H1 (cell line): ENCODE measurements at regions not wholly inside any gene's neighbourhood (a gene's known extent, or its start where the extent isn't known, plus 50 kb on each side); places are given as distances from the start of the nearest gene placed in this dataset.

ENCODE experiments used
- CTCF ChIA-PET: fragments of 300-600 bp; sonication (Branson Sonifier 250); formaldehyde crosslinking; loops from one replicate; lab custom pipeline; 2021; ENCODE audit not compliant: partially characterized antibody; lab: Charles Lee
- POLR2A ChIA-PET: fragments of 300-600 bp; sonication (Branson Sonifier 250); formaldehyde crosslinking; loops from one replicate; lab custom pipeline; 2021; ENCODE audit warnings: inconsistent platforms; ENCODE audit not compliant: partially characterized antibody; lab: Charles Lee
- DNase-seq, 2 experiments: peaks; one replicate each; pipeline versions ENCODE4 v3.0.0 to v3.0.0-alpha.2; 2010 to 2022; ENCODE audit warnings: low spot score in 2 of 2, low read depth in 1 of 2, mixed read lengths in 1 of 2
- FAIRE-seq: peaks from 2 replicates; lab custom pipeline; 2011; peaks lifted over from hg19 to GRCh38; lab: Jason Lieb, UNC
- H2AFZ ChIP-seq: 2 replicates; pipeline ENCODE4 v1.8.1; 2012; ENCODE audit warnings: low read length, inconsistent platforms
- H2AK5ac ChIP-seq: 2 replicates; pipeline ENCODE4 v1.6.1; 2013; ENCODE audit warnings: low read depth, low read length
- H2BK120ac ChIP-seq: replicated peaks from 2 replicates; pipeline ENCODE3; 2013; ENCODE audit warnings: low read depth, low read length, inconsistent platforms
- H2BK12ac ChIP-seq: 2 replicates; pipeline ENCODE4 v1.6.1; 2013; ENCODE audit warnings: low read depth, low read length
- H2BK15ac ChIP-seq: 2 replicates; pipeline ENCODE4 v1.6.1; 2013; ENCODE audit warnings: low read length
- H2BK20ac ChIP-seq: 2 replicates; pipeline ENCODE4 v1.6.1; 2013; ENCODE audit warnings: low read length
- H2BK5ac ChIP-seq: 2 replicates; pipeline ENCODE4 v1.6.1; 2013; ENCODE audit warnings: low read depth, low read length
- H3K14ac ChIP-seq: 2 replicates; pipeline ENCODE4 v1.6.1; 2013; ENCODE audit warnings: inconsistent platforms; ENCODE audit not compliant: insufficient read length
- H3K18ac ChIP-seq: 2 replicates; pipeline ENCODE4 v1.6.1; 2013; ENCODE audit warnings: low read length; ENCODE audit errors: extremely low read depth
- H3K23ac ChIP-seq: 2 replicates; pipeline ENCODE4 v1.6.1; 2013; ENCODE audit warnings: inconsistent platforms; ENCODE audit not compliant: insufficient read length
- H3K23me2 ChIP-seq: 2 replicates; pipeline ENCODE4 v1.6.1; 2013; ENCODE audit warnings: low read depth, low read length
- H3K27ac ChIP-seq: 2 replicates; pipeline ENCODE4 v1.6.1; 2011; ENCODE audit warnings: low read depth, low read length, inconsistent platforms
- H3K27me3 ChIP-seq, 4 experiments: replicated peaks in 1 of 4; 1 replicate in 1 of 4; 2 replicates in 3 of 4; pipeline versions ENCODE4 v1.6.1 to v1.8.1; 2011 to 2013; ENCODE audit warnings: low read length in 3 of 4, mild to moderate bottlenecking in 3 of 4, inconsistent platforms in 2 of 4, mixed read lengths in 2 of 4, moderate library complexity in 1 of 4; ENCODE audit not compliant: control insufficient read depth in 3 of 4, insufficient read depth in 3 of 4; ENCODE audit errors: extremely low read depth in 1 of 4
- H3K36me3 ChIP-seq, 4 experiments: 2 replicates each; pipeline versions ENCODE4 v1.6.1 to v1.8.1; 2011 to 2013; ENCODE audit warnings: mild to moderate bottlenecking in 4 of 4, low read length in 3 of 4, moderate library complexity in 2 of 4, control low read depth in 1 of 4, inconsistent platforms in 1 of 4; ENCODE audit not compliant: insufficient read depth in 4 of 4, control insufficient read depth in 2 of 4
- H3K4ac ChIP-seq: replicated peaks from 2 replicates; pipeline ENCODE3; 2013; ENCODE audit warnings: low read length, low read depth, mixed read lengths, inconsistent platforms; ENCODE audit not compliant: insufficient read length
- H3K4me1 ChIP-seq, 4 experiments: replicated peaks in 1 of 4; 1 replicate in 1 of 4; 2 replicates in 3 of 4; pipeline versions ENCODE4 v1.6.1 to v1.8.1; 2011 to 2013; ENCODE audit warnings: low read length in 3 of 4, inconsistent platforms in 2 of 4, mixed read lengths in 1 of 4; ENCODE audit not compliant: insufficient read depth in 4 of 4, control insufficient read depth in 3 of 4
- H3K4me2 ChIP-seq, 2 experiments: 2 replicates each; pipeline versions ENCODE4 v1.6.1 to v1.8.1; 2011 to 2013; ENCODE audit warnings: low read depth in 2 of 2, low read length in 2 of 2, control low read depth in 1 of 2, inconsistent platforms in 1 of 2, mild to moderate bottlenecking in 1 of 2; ENCODE audit not compliant: insufficient read depth in 1 of 2
- H3K4me3 ChIP-seq, 4 experiments: fragments of 200-600, 300-600 bp in 1 of 4; sonication (generic), shearing (Covaris generic), sonication (Bioruptor Twin) in 1 of 4; 2 replicates each; pipeline versions ENCODE4 v1.5.1 to v1.8.1; 2011 to 2016; ENCODE audit warnings: low read length in 4 of 4, low read depth in 3 of 4, control low read depth in 2 of 4, inconsistent platforms in 2 of 4, mild to moderate bottlenecking in 2 of 4, mixed read lengths in 1 of 4, moderate library complexity in 1 of 4; ENCODE audit not compliant: insufficient read depth in 2 of 4; ENCODE audit errors: extremely low read depth in 1 of 4
- H3K56ac ChIP-seq: replicated peaks from 2 replicates; pipeline ENCODE3; 2013; ENCODE audit warnings: low read depth, mild to moderate bottlenecking, mixed read lengths, low read length, inconsistent platforms; ENCODE audit not compliant: insufficient read length
- H3K79me1 ChIP-seq: 2 replicates; pipeline ENCODE4 v1.6.1; 2013; ENCODE audit warnings: low read depth, low read length, control low read depth
- H3K79me2 ChIP-seq, 2 experiments: 2 replicates each; pipeline versions ENCODE4 v1.6.1 to v1.8.1; 2012 to 2013; ENCODE audit warnings: low read length in 2 of 2, mild to moderate bottlenecking in 2 of 2, inconsistent platforms in 1 of 2; ENCODE audit not compliant: insufficient read depth in 2 of 2, control insufficient read depth in 1 of 2
- H3K9ac ChIP-seq, 4 experiments: replicated peaks in 1 of 4; 1 replicate in 1 of 4; 2 replicates in 3 of 4; pipeline versions ENCODE4 v1.6.1 to v1.8.1; 2011 to 2013; ENCODE audit warnings: low read depth in 3 of 4, low read length in 3 of 4, control low read depth in 2 of 4, mild to moderate bottlenecking in 2 of 4, moderate library complexity in 2 of 4, inconsistent platforms in 1 of 4; ENCODE audit errors: extremely low read depth in 1 of 4
- H3K9me3 ChIP-seq, 2 experiments: 2 replicates each; pipeline versions ENCODE4 v1.6.1 to v1.8.1; 2012 to 2013; ENCODE audit warnings: mild to moderate bottlenecking in 2 of 2, moderate library complexity in 2 of 2, control low read depth in 1 of 2, inconsistent platforms in 1 of 2, low read depth in 1 of 2, low read length in 1 of 2, mixed read lengths in 1 of 2; ENCODE audit not compliant: insufficient read depth in 2 of 2
- H4K20me1 ChIP-seq, 2 experiments: replicated peaks in 1 of 2; 2 replicates each; pipeline versions ENCODE3 to v1.8.1; 2011 to 2013; ENCODE audit warnings: inconsistent platforms in 2 of 2, low read length in 2 of 2, mild to moderate bottlenecking in 1 of 2; ENCODE audit not compliant: insufficient read depth in 2 of 2, control insufficient read depth in 1 of 2
- H4K5ac ChIP-seq: 2 replicates; pipeline ENCODE4 v1.6.1; 2013; ENCODE audit warnings: low read length, low read depth, mixed read lengths, inconsistent platforms; ENCODE audit not compliant: insufficient read length
- H4K8ac ChIP-seq: 2 replicates; pipeline ENCODE4 v1.8.0; 2013; ENCODE audit warnings: mild to moderate bottlenecking, moderate library complexity, low read length, inconsistent platforms; ENCODE audit not compliant: insufficient read depth; ENCODE audit errors: extremely low read depth
- H4K91ac ChIP-seq: replicated peaks from 2 replicates; pipeline ENCODE3; 2013; ENCODE audit warnings: low read length, mixed read lengths, inconsistent platforms; ENCODE audit not compliant: insufficient read length
- CBX5 ChIP-seq: fragments of 300-800, 300-1000 bp; sonication (generic); IDR thresholded peaks from 2 replicates; pipeline ENCODE4 v1.7.1; 2016; ENCODE audit warnings: antibody characterized with exemption, low read length, low read depth
- CHD1 ChIP-seq: IDR thresholded peaks from 2 replicates; pipeline ENCODE4 v1.6.1; 2012; ENCODE audit warnings: low read depth, low read length, improper control_type of control experiment
- EZH2 ChIP-seq: fragments of 200-600 bp; sonication (generic); IDR thresholded peaks from 2 replicates; pipeline ENCODE4 v1.7.1; 2012; ENCODE audit warnings: low read depth, mild to moderate bottlenecking, moderate library complexity, low read length, inconsistent platforms; ENCODE audit not compliant: severe bottlenecking
- GABPA ChIP-seq: IDR thresholded peaks from 2 replicates; pipeline ENCODE4 v1.6.1; 2011; ENCODE audit warnings: mild to moderate bottlenecking, low read length, moderate library complexity, borderline replicate concordance; ENCODE audit not compliant: insufficient read depth
- GTF2F1 ChIP-seq: IDR thresholded peaks from 2 replicates; pipeline ENCODE4 v1.6.1; 2012; ENCODE audit warnings: low read depth, low read length, improper control_type of control experiment, borderline replicate concordance
- HDAC2 ChIP-seq, 2 experiments: fragments of 300-600 bp in 1 of 2; sonication (generic) in 1 of 2; IDR thresholded peaks; 2 replicates each; pipeline ENCODE4 v1.6.1; 2011 to 2012; ENCODE audit warnings: low read depth in 2 of 2, low read length in 2 of 2, mild to moderate bottlenecking in 2 of 2, moderate library complexity in 2 of 2, borderline replicate concordance in 1 of 2, inconsistent platforms in 1 of 2
- KDM1A ChIP-seq: fragments of 200-600, 300-600 bp; sonication (generic); IDR thresholded peaks from 2 replicates; pipeline ENCODE4 v1.7.1; 2016; ENCODE audit warnings: mild to moderate bottlenecking, low read length, borderline replicate concordance
- MAFK ChIP-seq: IDR thresholded peaks from 2 replicates; pipeline ENCODE4 v1.6.1; 2012; ENCODE audit warnings: low read depth, mild to moderate bottlenecking, improper control_type of control experiment, low read length
- NANOG ChIP-seq: IDR thresholded peaks from 2 replicates; pipeline ENCODE4 v1.6.1; 2011; ENCODE audit warnings: low read length, low read depth, mild to moderate bottlenecking, inconsistent platforms; ENCODE audit not compliant: insufficient read depth, poor library complexity, severe bottlenecking
- PHF8 ChIP-seq: fragments of 200-600 bp; sonication (generic); conservative IDR thresholded peaks from 2 replicates; pipeline ENCODE4 v1.7.1; 2012; ENCODE audit warnings: low read depth, mild to moderate bottlenecking, inconsistent platforms, low read length, moderate library complexity
- POLR2A ChIP-seq, 2 experiments: IDR thresholded peaks; 1 replicate in 1 of 2; 2 replicates in 1 of 2; pipeline ENCODE4 v1.6.1; 2011; ENCODE audit warnings: low read depth in 2 of 2, low read length in 2 of 2, mild to moderate bottlenecking in 2 of 2; ENCODE audit errors: control extremely low read depth in 1 of 2
- SP1 ChIP-seq: IDR thresholded peaks from 2 replicates; pipeline ENCODE4 v1.6.1; 2011; ENCODE audit warnings: low read depth, low read length
- SP4 ChIP-seq: IDR thresholded peaks from 2 replicates; pipeline ENCODE4 v1.6.1; 2012; ENCODE audit warnings: low read length, inconsistent platforms
- WGBS, 2 experiments: shearing (Covaris generic) in 1 of 2; methylation state at CpG; one replicate each; pipeline versions ENCODE4 v1.1.6 to v1.1.7; 2013 to 2015; ENCODE audit warnings: low lambda C conversion rate in 2 of 2, mixed read lengths in 2 of 2, inconsistent platforms in 1 of 2, low coverage in 1 of 2, missing lambda C conversion rate in 1 of 2; ENCODE audit not compliant: insufficient replicate concordance in 2 of 2, insufficient coverage in 1 of 2, insufficient read length in 1 of 2; ENCODE audit errors: extremely low coverage in 1 of 2, missing lambda C conversion rate in 1 of 2; 5-methylcytosine and 5-hydroxymethylcytosine counted together

DNA sequence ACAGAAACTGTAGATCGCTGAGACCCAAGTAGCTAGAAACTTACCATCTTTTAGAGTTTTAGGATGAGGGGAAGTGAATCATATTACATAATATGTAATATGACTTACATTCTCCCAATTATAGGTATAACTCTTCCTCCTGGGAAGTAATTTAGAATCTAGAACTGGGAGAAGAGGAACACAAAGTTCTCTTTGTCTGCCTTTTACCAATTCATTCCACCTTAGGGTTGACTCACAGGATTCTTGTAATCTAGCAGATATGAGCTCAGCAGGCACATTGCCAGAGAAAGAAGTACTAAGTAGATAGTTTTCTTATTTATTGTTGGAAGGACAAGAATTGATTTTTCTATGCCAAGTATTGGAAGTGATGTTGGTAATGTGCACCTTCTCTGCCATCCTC lies 58.0 kb upstream of the CCSER1 start:
- H3K4me3 ChIP-seq, result no peak overlapping the region
- DNase-seq (no peak), FAIRE-seq (no peak)
- no peaks in the 10 kb centered on the region for H3K36me3 ChIP-seq
- no peak overlapping the region for H3K18ac ChIP-seq
- WGBS, 2 experiments, result 95% methylated on average over 1 of the region's 1 CpG; no CpG with 5 or more reads in 1 of the 2 experiments
- H2AK5ac ChIP-seq, result no peak overlapping the region
- H3K79me2 ChIP-seq, result no peaks in the 10 kb centered on the region
- H2BK20ac ChIP-seq, result no peak overlapping the region
- no peak overlapping the region for H3K23ac ChIP-seq
- no peak overlapping the region for H2BK120ac ChIP-seq
- ChIA-PET CTCF (interaction anchor here (1.0 kb wide), 1 partner anchor 43 kb away, joined by 3 read pairs; no protein-coding TSS in a partner anchor), POLR2A (no interaction called here)
- H3K4me1 ChIP-seq, result no peaks in the 10 kb centered on the region
- no peak overlapping the region for H3K9ac ChIP-seq
- no peak overlapping the region for H4K5ac ChIP-seq
- no peak overlapping the region for H3K56ac ChIP-seq
- H3K27ac ChIP-seq, result no peak overlapping the region
- no peak overlapping the region for H4K8ac ChIP-seq
- H3K23me2 ChIP-seq, result no peaks in the 10 kb centered on the region
- H3K14ac ChIP-seq, result no peak overlapping the region
- H2BK5ac ChIP-seq, result no peak overlapping the region
- no peak overlapping the region for H4K91ac ChIP-seq
- H2BK15ac ChIP-seq, result no peak overlapping the region
- no peak overlapping the region for H2AFZ ChIP-seq
- no peak overlapping the region for H2BK12ac ChIP-seq
- H3K27me3 ChIP-seq, result no peaks in the 10 kb centered on the region
- TF ChIP-seq NANOG (no peak), GTF2F1 (no peak), PHF8 (no peak), KDM1A (no peak), CBX5 (no peak), SP4 (no peak), CHD1 (no peak), GABPA (no peak), EZH2 (no peak), SP1 (no peak), MAFK (no peak), POLR2A (IDR thresholded peaks at IDR 0.05; ENCODE audit: control extremely low read depth in 1 of 2, low read depth in 2 of 2, low read length in 2 of 2) (no peak), HDAC2 (IDR thresholded peaks at IDR 0.05; ENCODE audit: borderline replicate concordance in 1 of 2, low read depth in 2 of 2, low read length in 2 of 2) (no peak)
- H3K4ac ChIP-seq, result no peak overlapping the region
- no peaks in the 10 kb centered on the region for H3K79me1 ChIP-seq
- no peaks in the 10 kb centered on the region for H4K20me1 ChIP-seq
- no peaks in the 10 kb centered on the region; a peak in 1 of 4 replicates for H3K9me3 ChIP-seq
- no peak overlapping the region for H3K4me2 ChIP-seq
